Panc1 (cell line): ENCODE measurements at regions not wholly inside any gene's neighbourhood (a gene's known extent, or its start where the extent isn't known, plus 50 kb on each side); places are given as distances from the start of the nearest gene placed in this dataset.

Source experiments
- POLR2AphosphoS5 ChIP-seq: IDR thresholded peaks from 2 replicates; pipeline ENCODE4 v1.6.1; 2012; ENCODE audit warnings: mild to moderate bottlenecking, low read depth, low read length, moderate library complexity
- SIN3A ChIP-seq: IDR thresholded peaks from 2 replicates; pipeline ENCODE4 v1.6.1; 2012; ENCODE audit warnings: low read depth, mild to moderate bottlenecking, low read length, moderate library complexity, borderline replicate concordance; ENCODE audit not compliant: insufficient read depth
- TCF7L2 ChIP-seq: IDR thresholded peaks from 2 replicates; pipeline ENCODE4 v1.6.1; 2011; ENCODE audit warnings: mild to moderate bottlenecking, low read depth, low read length, inconsistent platforms
- TF ChIP-seq, protein P1 (sequence below): fragments of 450-650 bp; IDR thresholded peaks from 2 replicates; pipeline ENCODE4 v1.5.1; 2017; ENCODE audit warnings: mild to moderate bottlenecking
- TF ChIP-seq, protein P2 (sequence below), 2 experiments: IDR thresholded peaks; 2 replicates each; pipeline ENCODE4 v1.6.1; 2011 to 2012; ENCODE audit warnings: low read depth in 2 of 2, control low read depth in 1 of 2, low read length in 1 of 2, mild to moderate bottlenecking in 1 of 2, moderate library complexity in 1 of 2; ENCODE audit not compliant: insufficient read depth in 1 of 2

DNA sequence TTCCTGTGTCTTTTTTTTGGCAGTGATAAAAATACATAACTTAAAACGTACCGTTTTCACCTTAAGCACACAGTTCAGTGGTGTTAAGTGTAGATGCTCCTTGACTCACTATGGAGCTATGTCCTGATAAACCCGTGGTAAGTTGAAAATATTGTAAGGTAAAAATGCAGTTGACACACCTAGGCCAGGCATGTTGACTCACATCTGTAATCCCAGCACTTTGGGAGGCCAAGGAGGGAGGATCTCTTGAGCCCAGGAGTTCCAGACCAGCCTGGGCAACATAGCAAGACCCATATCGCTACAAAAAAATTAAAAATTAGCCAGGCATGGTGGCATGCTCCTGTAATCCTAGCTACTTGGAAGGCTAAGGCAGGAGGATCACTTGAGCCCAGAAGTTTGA is 73.6 kb upstream of the COG2 start:
- TF ChIP-seq, protein P1, sequence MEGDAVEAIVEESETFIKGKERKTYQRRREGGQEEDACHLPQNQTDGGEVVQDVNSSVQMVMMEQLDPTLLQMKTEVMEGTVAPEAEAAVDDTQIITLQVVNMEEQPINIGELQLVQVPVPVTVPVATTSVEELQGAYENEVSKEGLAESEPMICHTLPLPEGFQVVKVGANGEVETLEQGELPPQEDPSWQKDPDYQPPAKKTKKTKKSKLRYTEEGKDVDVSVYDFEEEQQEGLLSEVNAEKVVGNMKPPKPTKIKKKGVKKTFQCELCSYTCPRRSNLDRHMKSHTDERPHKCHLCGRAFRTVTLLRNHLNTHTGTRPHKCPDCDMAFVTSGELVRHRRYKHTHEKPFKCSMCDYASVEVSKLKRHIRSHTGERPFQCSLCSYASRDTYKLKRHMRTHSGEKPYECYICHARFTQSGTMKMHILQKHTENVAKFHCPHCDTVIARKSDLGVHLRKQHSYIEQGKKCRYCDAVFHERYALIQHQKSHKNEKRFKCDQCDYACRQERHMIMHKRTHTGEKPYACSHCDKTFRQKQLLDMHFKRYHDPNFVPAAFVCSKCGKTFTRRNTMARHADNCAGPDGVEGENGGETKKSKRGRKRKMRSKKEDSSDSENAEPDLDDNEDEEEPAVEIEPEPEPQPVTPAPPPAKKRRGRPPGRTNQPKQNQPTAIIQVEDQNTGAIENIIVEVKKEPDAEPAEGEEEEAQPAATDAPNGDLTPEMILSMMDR = no peak
- TF ChIP-seq, protein P2, sequence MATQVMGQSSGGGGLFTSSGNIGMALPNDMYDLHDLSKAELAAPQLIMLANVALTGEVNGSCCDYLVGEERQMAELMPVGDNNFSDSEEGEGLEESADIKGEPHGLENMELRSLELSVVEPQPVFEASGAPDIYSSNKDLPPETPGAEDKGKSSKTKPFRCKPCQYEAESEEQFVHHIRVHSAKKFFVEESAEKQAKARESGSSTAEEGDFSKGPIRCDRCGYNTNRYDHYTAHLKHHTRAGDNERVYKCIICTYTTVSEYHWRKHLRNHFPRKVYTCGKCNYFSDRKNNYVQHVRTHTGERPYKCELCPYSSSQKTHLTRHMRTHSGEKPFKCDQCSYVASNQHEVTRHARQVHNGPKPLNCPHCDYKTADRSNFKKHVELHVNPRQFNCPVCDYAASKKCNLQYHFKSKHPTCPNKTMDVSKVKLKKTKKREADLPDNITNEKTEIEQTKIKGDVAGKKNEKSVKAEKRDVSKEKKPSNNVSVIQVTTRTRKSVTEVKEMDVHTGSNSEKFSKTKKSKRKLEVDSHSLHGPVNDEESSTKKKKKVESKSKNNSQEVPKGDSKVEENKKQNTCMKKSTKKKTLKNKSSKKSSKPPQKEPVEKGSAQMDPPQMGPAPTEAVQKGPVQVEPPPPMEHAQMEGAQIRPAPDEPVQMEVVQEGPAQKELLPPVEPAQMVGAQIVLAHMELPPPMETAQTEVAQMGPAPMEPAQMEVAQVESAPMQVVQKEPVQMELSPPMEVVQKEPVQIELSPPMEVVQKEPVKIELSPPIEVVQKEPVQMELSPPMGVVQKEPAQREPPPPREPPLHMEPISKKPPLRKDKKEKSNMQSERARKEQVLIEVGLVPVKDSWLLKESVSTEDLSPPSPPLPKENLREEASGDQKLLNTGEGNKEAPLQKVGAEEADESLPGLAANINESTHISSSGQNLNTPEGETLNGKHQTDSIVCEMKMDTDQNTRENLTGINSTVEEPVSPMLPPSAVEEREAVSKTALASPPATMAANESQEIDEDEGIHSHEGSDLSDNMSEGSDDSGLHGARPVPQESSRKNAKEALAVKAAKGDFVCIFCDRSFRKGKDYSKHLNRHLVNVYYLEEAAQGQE (IDR thresholded peaks at IDR 0.05; ENCODE audit: insufficient read depth in 1 of 2, low read depth in 2 of 2, low read length in 1 of 2) = no peak
- no peak for TF ChIP-seq POLR2AphosphoS5
- no peak for TF ChIP-seq TCF7L2
- no peak for TF ChIP-seq SIN3A
